ENCODE measurements at regions not wholly inside any gene's neighbourhood (a gene's known extent, or its start where the extent isn't known, plus 50 kb on each side); places are given as distances from the start of the nearest gene placed in this dataset.

GRCh38 chr5:87605663-87606062 is 192.9 kb upstream of the CCNH start:
- DNase-seq (ENCODE audit: low read depth) (no peak), FAIRE-seq (no peak)
- H3K4me1 Mint-ChIP-seq (ENCODE audit: low read depth, unreplicated experiment): no peaks in the 10 kb centered on the region
- TF ChIP-seq EZH2 (IDR thresholded peaks at IDR 0.05; ENCODE audit: insufficient read depth, low read length): no peak
- TF ChIP-seq, protein P1, sequence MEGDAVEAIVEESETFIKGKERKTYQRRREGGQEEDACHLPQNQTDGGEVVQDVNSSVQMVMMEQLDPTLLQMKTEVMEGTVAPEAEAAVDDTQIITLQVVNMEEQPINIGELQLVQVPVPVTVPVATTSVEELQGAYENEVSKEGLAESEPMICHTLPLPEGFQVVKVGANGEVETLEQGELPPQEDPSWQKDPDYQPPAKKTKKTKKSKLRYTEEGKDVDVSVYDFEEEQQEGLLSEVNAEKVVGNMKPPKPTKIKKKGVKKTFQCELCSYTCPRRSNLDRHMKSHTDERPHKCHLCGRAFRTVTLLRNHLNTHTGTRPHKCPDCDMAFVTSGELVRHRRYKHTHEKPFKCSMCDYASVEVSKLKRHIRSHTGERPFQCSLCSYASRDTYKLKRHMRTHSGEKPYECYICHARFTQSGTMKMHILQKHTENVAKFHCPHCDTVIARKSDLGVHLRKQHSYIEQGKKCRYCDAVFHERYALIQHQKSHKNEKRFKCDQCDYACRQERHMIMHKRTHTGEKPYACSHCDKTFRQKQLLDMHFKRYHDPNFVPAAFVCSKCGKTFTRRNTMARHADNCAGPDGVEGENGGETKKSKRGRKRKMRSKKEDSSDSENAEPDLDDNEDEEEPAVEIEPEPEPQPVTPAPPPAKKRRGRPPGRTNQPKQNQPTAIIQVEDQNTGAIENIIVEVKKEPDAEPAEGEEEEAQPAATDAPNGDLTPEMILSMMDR (IDR thresholded peaks at IDR 0.05; ENCODE audit: insufficient read depth, low read depth, low read length): no peak
- H3K36me3 Mint-ChIP-seq (ENCODE audit: low read depth, unreplicated experiment): no peaks in the 10 kb centered on the region
- Histone ChIP-seq H3K27ac (ENCODE audit: low read depth, low read length) (no peak overlapping the region), H3K4me1 (ENCODE audit: insufficient read depth, low read length) (no peaks in the 10 kb centered on the region), H3K9me3 (ENCODE audit: insufficient read depth, low read depth, low read length) (no peaks in the 10 kb centered on the region), H3K4me3 (ENCODE audit: insufficient read depth, low read depth, low read length) (no peak overlapping the region), H3K36me3 (ENCODE audit: insufficient read depth, low read length) (no peaks in the 10 kb centered on the region), H3K4me2 (ENCODE audit: low read length) (no peak overlapping the region), H3K9ac (ENCODE audit: low read length) (no peak overlapping the region), H3K27me3 (ENCODE audit: insufficient read depth, low read length) (no peaks in the 10 kb centered on the region), H4K20me1 (ENCODE audit: insufficient read depth, low read length) (no peaks in the 10 kb centered on the region), H2AFZ (ENCODE audit: low read depth, low read length) (no peak overlapping the region), H3K79me2 (ENCODE audit: insufficient read depth, low read length) (no peaks in the 10 kb centered on the region)
- no peaks in the 10 kb centered on the region for H3K9me3 Mint-ChIP-seq (ENCODE audit: unreplicated experiment)
- no peak overlapping the region for H3K27ac Mint-ChIP-seq (ENCODE audit: unreplicated experiment)
- H3K4me3 Mint-ChIP-seq (ENCODE audit: unreplicated experiment): no peak overlapping the region
- no peaks in the 10 kb centered on the region for H3K27me3 Mint-ChIP-seq (ENCODE audit: low read depth, unreplicated experiment)

- FAIRE-seq: no peak
Measured at GRCh38 chr5:87599778-87600177, 187.0 kb upstream of the CCNH start.

GRCh38 chr5:87598460-87598859 is 185.7 kb upstream of the CCNH start:
- peaks cover 8% of the 10 kb centered on the region for H3K9me3 Mint-ChIP-seq (ENCODE audit: unreplicated experiment)
- Histone ChIP-seq H3K9me3 (ENCODE audit: insufficient read depth, low read depth, low read length) (peaks cover 3% of the 10 kb centered on the region), H3K4me1 (ENCODE audit: insufficient read depth, low read length) (no peaks in the 10 kb centered on the region), H2AFZ (ENCODE audit: low read depth, low read length) (no peak overlapping the region), H3K4me3 (ENCODE audit: insufficient read depth, low read depth, low read length) (no peak overlapping the region), H3K36me3 (ENCODE audit: insufficient read depth, low read length) (no peaks in the 10 kb centered on the region), H3K4me2 (ENCODE audit: low read length) (no peak overlapping the region), H3K9ac (ENCODE audit: low read length) (no peak overlapping the region), H3K27me3 (ENCODE audit: insufficient read depth, low read length) (no peaks in the 10 kb centered on the region), H3K79me2 (ENCODE audit: insufficient read depth, low read length) (no peaks in the 10 kb centered on the region), H3K27ac (ENCODE audit: low read depth, low read length) (no peak overlapping the region), H4K20me1 (ENCODE audit: insufficient read depth, low read length) (no peaks in the 10 kb centered on the region)
- TF ChIP-seq, protein P1 (IDR thresholded peaks at IDR 0.05; ENCODE audit: insufficient read depth, low read depth, low read length): no peak
- no peak for TF ChIP-seq EZH2 (IDR thresholded peaks at IDR 0.05; ENCODE audit: insufficient read depth, low read length)
- DNase-seq (ENCODE audit: low read depth) (no peak), FAIRE-seq (no peak)
- H3K4me3 Mint-ChIP-seq (ENCODE audit: unreplicated experiment): no peak overlapping the region
- no peaks in the 10 kb centered on the region for H3K36me3 Mint-ChIP-seq (ENCODE audit: low read depth, unreplicated experiment)
- no peaks in the 10 kb centered on the region for H3K4me1 Mint-ChIP-seq (ENCODE audit: low read depth, unreplicated experiment)
- no peaks in the 10 kb centered on the region for H3K27me3 Mint-ChIP-seq (ENCODE audit: low read depth, unreplicated experiment)
- H3K27ac Mint-ChIP-seq (ENCODE audit: unreplicated experiment): no peak overlapping the region

More at GRCh38 chr5:87599778-87600177, 187.0 kb upstream of the CCNH start:
- H3K9me3 ChIP-seq (ENCODE audit: insufficient read depth, low read depth, low read length): peaks cover 3% of the 10 kb centered on the region
- H3K36me3 ChIP-seq (ENCODE audit: insufficient read depth, low read length): no peaks in the 10 kb centered on the region
- no peak overlapping the region for H3K27ac Mint-ChIP-seq (ENCODE audit: unreplicated experiment)
- peaks cover 8% of the 10 kb centered on the region for H3K9me3 Mint-ChIP-seq (ENCODE audit: unreplicated experiment)
- H3K4me1 Mint-ChIP-seq (ENCODE audit: low read depth, unreplicated experiment): no peaks in the 10 kb centered on the region
- H3K27ac ChIP-seq (ENCODE audit: low read depth, low read length): no peak overlapping the region
- no peaks in the 10 kb centered on the region for H3K4me1 ChIP-seq (ENCODE audit: insufficient read depth, low read length)
- H3K27me3 ChIP-seq (ENCODE audit: insufficient read depth, low read length): no peaks in the 10 kb centered on the region
- H3K4me2 ChIP-seq (ENCODE audit: low read length): no peak overlapping the region
- DNase-seq (ENCODE audit: low read depth): no peak
- no peak overlapping the region for H3K9ac ChIP-seq (ENCODE audit: low read length)
- no peaks in the 10 kb centered on the region for H3K79me2 ChIP-seq (ENCODE audit: insufficient read depth, low read length)
- TF ChIP-seq EZH2 (IDR thresholded peaks at IDR 0.05; ENCODE audit: insufficient read depth, low read length): no peak
- TF ChIP-seq, protein P1 (IDR thresholded peaks at IDR 0.05; ENCODE audit: insufficient read depth, low read depth, low read length): no peak
- no peaks in the 10 kb centered on the region for H3K27me3 Mint-ChIP-seq (ENCODE audit: low read depth, unreplicated experiment)
- no peak overlapping the region for H3K4me3 Mint-ChIP-seq (ENCODE audit: unreplicated experiment)
- no peak overlapping the region for H2AFZ ChIP-seq (ENCODE audit: low read depth, low read length)
- no peaks in the 10 kb centered on the region for H4K20me1 ChIP-seq (ENCODE audit: insufficient read depth, low read length)
- no peak overlapping the region for H3K4me3 ChIP-seq (ENCODE audit: insufficient read depth, low read depth, low read length)
- H3K36me3 Mint-ChIP-seq (ENCODE audit: low read depth, unreplicated experiment): no peaks in the 10 kb centered on the region
